ENCODE measurements at regions not wholly inside any gene's neighbourhood (a gene's known extent, or its start where the extent isn't known, plus 50 kb on each side); places are given as distances from the start of the nearest gene placed in this dataset.
"Not testable (repeated sequence)": the region's sequence is repeated elsewhere in the genome, so short reads cannot be mapped to it uniquely, and the experiment has no call there.

GRCh38 chr20:11502671-11503070 lies 415.0 kb upstream of the BTBD3 start:
- TF ChIP-seq CTCF (IDR thresholded peaks at IDR 0.05; ENCODE audit: low read depth, low read length), result no peak
- no peak for DNase-seq (ENCODE audit: extremely low read depth, low read depth)

- DNase-seq (ENCODE audit: extremely low read depth, low read depth), result no peak
- no peak for TF ChIP-seq CTCF (IDR thresholded peaks at IDR 0.05; ENCODE audit: low read depth, low read length)
Measured at GRCh38 chr20:11509776-11510175, 407.9 kb upstream of the BTBD3 start.

GRCh38 chr20:11511821-11512220 lies 405.9 kb upstream of the BTBD3 start:
- TF ChIP-seq CTCF (IDR thresholded peaks at IDR 0.05; ENCODE audit: low read depth, low read length), result no peak
- no peak for DNase-seq (ENCODE audit: extremely low read depth, low read depth)

GRCh38 chr20:11513241-11513745 lies 404.4 kb upstream of the BTBD3 start:
- DNase-seq (ENCODE audit: extremely low read depth, low read depth), result not testable (repeated sequence)

GRCh38 chr20:11516448-11516847 lies 401.2 kb upstream of the BTBD3 start:
- DNase-seq (ENCODE audit: extremely low read depth, low read depth), result no peak
- no peak for TF ChIP-seq CTCF (IDR thresholded peaks at IDR 0.05; ENCODE audit: low read depth, low read length)

GRCh38 chr20:11520596-11520995 lies 397.1 kb upstream of the BTBD3 start:
- no peak for DNase-seq (ENCODE audit: extremely low read depth, low read depth)
- TF ChIP-seq CTCF (IDR thresholded peaks at IDR 0.05; ENCODE audit: low read depth, low read length), result no peak

GRCh38 chr20:11521476-11522365 lies 396.0 kb upstream of the BTBD3 start:
- TF ChIP-seq CTCF (IDR thresholded peaks at IDR 0.05; ENCODE audit: low read depth, low read length), result no peak
- no peak for DNase-seq (ENCODE audit: extremely low read depth, low read depth)

- no peak for TF ChIP-seq CTCF (IDR thresholded peaks at IDR 0.05; ENCODE audit: low read depth, low read length)
- no peak for DNase-seq (ENCODE audit: extremely low read depth, low read depth)
Measured at GRCh38 chr20:11522366-11522741, 395.3 kb upstream of the BTBD3 start.
